DND-41 (cell line): ENCODE measurements at regions not wholly inside any gene's neighbourhood (a gene's known extent, or its start where the extent isn't known, plus 50 kb on each side); places are given as distances from the start of the nearest gene placed in this dataset.

ENCODE experiments used
- ATAC-seq: fragments of 200-7000 bp; cut with Tn5 transposase; 3 replicates; pipeline ENCODE4 v1.9.1; 2021; ENCODE audit warnings: low read depth; ENCODE audit not compliant: insufficient read depth
- DNase-seq: peaks from one replicate; pipeline ENCODE4 v3.0.0-alpha.2; 2020
- H2AFZ ChIP-seq: 2 replicates; pipeline ENCODE4 v1.6.0; 2012; ENCODE audit warnings: low read depth, low read length
- H3K27ac ChIP-seq: 2 replicates; pipeline ENCODE4 v1.5.1; 2012; ENCODE audit warnings: low read length, inconsistent platforms
- H3K27me3 ChIP-seq: fragments of 200-600 bp; sonication (generic); 2 replicates; pipeline ENCODE4 v1.6.0; 2012; ENCODE audit warnings: low read length, mild to moderate bottlenecking, inconsistent platforms; ENCODE audit not compliant: insufficient read depth, poor library complexity
- H3K36me3 ChIP-seq: 2 replicates; pipeline ENCODE4 v1.5.1; 2012; ENCODE audit warnings: low read length, inconsistent platforms; ENCODE audit not compliant: insufficient read depth
- H3K4me1 ChIP-seq: 2 replicates; pipeline ENCODE4 v1.5.1; 2012; ENCODE audit warnings: mild to moderate bottlenecking, low read length; ENCODE audit not compliant: insufficient read depth
- H3K4me2 ChIP-seq: 2 replicates; pipeline ENCODE4 v1.6.0; 2012; ENCODE audit warnings: mild to moderate bottlenecking, moderate library complexity, low read length, inconsistent platforms; ENCODE audit not compliant: insufficient read depth
- H3K4me3 ChIP-seq, 2 experiments: fragments of 200-600 bp in 1 of 2; shearing (Covaris generic) in 1 of 2; 2 replicates each; pipeline ENCODE4 v1.5.1; 2012 to 2016; ENCODE audit warnings: inconsistent platforms in 2 of 2, low read length in 2 of 2, mild to moderate bottlenecking in 2 of 2, low read depth in 1 of 2, moderate library complexity in 1 of 2
- H3K79me2 ChIP-seq: 2 replicates; pipeline ENCODE4 v1.6.0; 2012; ENCODE audit warnings: low read length, inconsistent platforms; ENCODE audit not compliant: insufficient read depth
- H3K9ac ChIP-seq: 2 replicates; pipeline ENCODE4 v1.6.0; 2012; ENCODE audit warnings: low read depth, mild to moderate bottlenecking, inconsistent platforms, low read length, moderate library complexity
- H3K9me3 ChIP-seq: 2 replicates; pipeline ENCODE4 v1.5.1; 2012; ENCODE audit warnings: low read length, moderate library complexity, mild to moderate bottlenecking, inconsistent platforms; ENCODE audit not compliant: insufficient read depth, severe bottlenecking
- H4K20me1 ChIP-seq: 2 replicates; pipeline ENCODE4 v1.6.0; 2012; ENCODE audit warnings: low read length; ENCODE audit not compliant: insufficient read depth
- CTCF ChIP-seq: IDR thresholded peaks from 2 replicates; pipeline ENCODE4 v1.5.1; 2012; ENCODE audit warnings: borderline replicate concordance, low read length, moderate library complexity, mild to moderate bottlenecking; ENCODE audit not compliant: poor library complexity, severe bottlenecking; ENCODE audit errors: extremely low read depth
- EZH2 ChIP-seq: IDR thresholded peaks from 3 replicates; pipeline ENCODE4 v1.6.1; 2012; ENCODE audit warnings: borderline replicate concordance, low read depth, mild to moderate bottlenecking, moderate library complexity, low read length, inconsistent platforms; ENCODE audit not compliant: severe bottlenecking

- H3K79me2 ChIP-seq, result no peaks in the 10 kb centered on the region
- H3K27ac ChIP-seq, result no peak overlapping the region
- no peaks in the 10 kb centered on the region for H3K4me1 ChIP-seq
- no peak overlapping the region for H2AFZ ChIP-seq
- no peaks in the 10 kb centered on the region for H4K20me1 ChIP-seq
- no peak overlapping the region for H3K4me2 ChIP-seq
- DNase-seq (no peak), ATAC-seq (no peak)
- no peak overlapping the region for H3K4me3 ChIP-seq
- H3K9ac ChIP-seq, result no peak overlapping the region
- H3K36me3 ChIP-seq, result no peaks in the 10 kb centered on the region
- H3K9me3 ChIP-seq, result no peaks in the 10 kb centered on the region
- TF ChIP-seq CTCF (no peak), EZH2 (no peak)
- H3K27me3 ChIP-seq, result no peaks in the 10 kb centered on the region
Measured at GRCh38 chr6:5909721-5910120, 97.0 kb downstream of the NRN1 start.

- Histone ChIP-seq H3K27me3 (no peaks in the 10 kb centered on the region), H3K4me3 (no peak overlapping the region), H4K20me1 (no peaks in the 10 kb centered on the region), H3K36me3 (no peaks in the 10 kb centered on the region), H3K4me1 (no peaks in the 10 kb centered on the region), H2AFZ (no peak overlapping the region), H3K79me2 (no peaks in the 10 kb centered on the region), H3K4me2 (no peak overlapping the region), H3K9ac (no peak overlapping the region), H3K27ac (no peak overlapping the region), H3K9me3 (no peaks in the 10 kb centered on the region)
- DNase-seq (no peak), ATAC-seq (no peak)
- TF ChIP-seq CTCF (no peak), EZH2 (no peak)
Measured at GRCh38 chr6:5906842-5907241, 99.9 kb downstream of the NRN1 start.

- Histone ChIP-seq H3K79me2 (no peaks in the 10 kb centered on the region), H3K36me3 (no peaks in the 10 kb centered on the region), H3K27me3 (no peaks in the 10 kb centered on the region), H3K4me3 (no peak overlapping the region), H3K9ac (no peak overlapping the region), H3K4me1 (no peaks in the 10 kb centered on the region), H3K4me2 (no peak overlapping the region), H4K20me1 (no peaks in the 10 kb centered on the region), H3K27ac (no peak overlapping the region), H2AFZ (no peak overlapping the region), H3K9me3 (no peaks in the 10 kb centered on the region)
- ATAC-seq (no peak), DNase-seq (no peak)
- TF ChIP-seq CTCF, result no peak
- no peak for TF ChIP-seq EZH2
Measured at GRCh38 chr6:5906340-5906670, 100.4 kb downstream of the NRN1 start.
